ENCODE measurements at regions not wholly inside any gene's neighbourhood (a gene's known extent, or its start where the extent isn't known, plus 50 kb on each side); places are given as distances from the start of the nearest gene placed in this dataset.

- no peak for TF ChIP-seq CTCF (IDR thresholded peaks at IDR 0.05)
- TF ChIP-seq POLR2A (IDR thresholded peaks at IDR 0.05), result no peak
Observed at GRCh38 chr1:182114627-182115023, 53.1 kb upstream of the ZNF648 start.

All from ovary (tissue), 3 donors.